Mesodermal cell (in vitro differentiated cells): ENCODE measurements at regions not wholly inside any gene's neighbourhood (a gene's known extent, or its start where the extent isn't known, plus 50 kb on each side); places are given as distances from the start of the nearest gene placed in this dataset.
"Not testable (repeated sequence)": the region's sequence is repeated elsewhere in the genome, so short reads cannot be mapped to it uniquely, and the experiment has no call there.

Experiments used
- H3K27ac ChIP-seq: 2 replicates; pipeline ENCODE4 v1.7.0; 2013; ENCODE audit warnings: mild to moderate bottlenecking, low read depth, low read length, moderate library complexity; ENCODE audit not compliant: severe bottlenecking
- H3K36me3 ChIP-seq: 2 replicates; pipeline ENCODE4 v1.7.1; 2013; ENCODE audit warnings: mild to moderate bottlenecking, low read length, moderate library complexity; ENCODE audit not compliant: control insufficient read depth, insufficient read depth
- H3K4me1 ChIP-seq: one replicate; pipeline ENCODE4 v1.7.1; 2013; ENCODE audit warnings: mild to moderate bottlenecking, low read length; ENCODE audit not compliant: insufficient read depth, control insufficient read depth, poor library complexity, severe bottlenecking
- H3K4me3 ChIP-seq: 2 replicates; pipeline ENCODE4 v1.7.0; 2013; ENCODE audit warnings: low read length, control low read depth, mild to moderate bottlenecking; ENCODE audit not compliant: insufficient read depth, poor library complexity, severe bottlenecking; ENCODE audit errors: extremely low read depth
- H3K9me3 ChIP-seq: 2 replicates; pipeline ENCODE4 v1.7.1; 2013; ENCODE audit warnings: mild to moderate bottlenecking, low read length, moderate library complexity; ENCODE audit not compliant: control insufficient read depth
- WGBS, 2 experiments: methylation state at CpG; one replicate each; pipeline ENCODE4 v1.1.5; 2013; ENCODE audit warnings: missing lambda C conversion rate in 2 of 2; ENCODE audit not compliant: insufficient coverage in 2 of 2; 5-methylcytosine and 5-hydroxymethylcytosine counted together

DNA sequence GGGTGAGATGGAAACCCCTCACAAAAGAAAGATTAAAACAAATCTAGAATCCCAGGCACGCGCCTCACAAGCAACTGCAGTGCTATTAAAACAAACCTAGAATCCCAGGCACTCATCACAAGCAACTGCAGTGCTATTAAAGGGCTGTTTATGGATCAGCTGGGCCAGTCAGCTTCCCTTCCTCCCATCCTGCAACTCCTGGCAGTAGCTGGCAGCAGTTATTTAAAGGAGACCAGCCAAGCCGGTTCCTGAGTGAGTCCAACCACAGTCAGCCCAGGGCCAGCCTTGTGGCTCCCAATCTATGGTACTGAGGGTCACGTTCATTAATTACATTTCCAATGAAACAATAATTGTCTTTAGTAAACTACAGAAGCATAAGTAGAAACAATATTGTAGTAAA is 1673.5 kb downstream of the SPATA31A7 start:
- not testable (repeated sequence) for H3K4me3 ChIP-seq, H3K36me3 ChIP-seq, H3K27ac ChIP-seq, H3K4me1 ChIP-seq, H3K9me3 ChIP-seq
- 36 to 42% methylated on average over 2 of the region's 4 CpGs for WGBS, 2 experiments

DNA sequence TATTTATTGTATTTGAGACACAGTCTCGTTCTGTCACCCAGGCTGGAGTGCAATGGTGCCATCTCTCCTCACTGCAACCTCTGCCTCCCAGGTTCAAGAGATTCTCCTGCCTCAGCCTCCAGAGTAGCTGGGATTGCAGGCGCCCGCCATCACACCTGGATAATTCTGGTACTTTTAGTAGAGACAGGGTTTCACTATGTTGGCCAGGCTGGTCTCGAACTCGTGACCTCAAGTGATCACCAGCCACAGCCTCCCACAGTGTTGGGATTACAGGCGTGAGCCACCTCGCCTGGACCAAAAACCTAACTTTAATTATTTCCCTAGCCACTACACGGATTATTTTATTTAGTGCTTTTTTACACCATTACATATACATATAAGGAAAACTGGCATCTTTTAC is 1674.0 kb downstream of the SPATA31A7 start:
- H3K27ac ChIP-seq, H3K4me3 ChIP-seq, H3K36me3 ChIP-seq, H3K4me1 ChIP-seq, H3K9me3 ChIP-seq: not testable (repeated sequence)
- WGBS, 2 experiments = 54 to 73% methylated on average over 7 to 8 of the region's 8 CpGs

DNA sequence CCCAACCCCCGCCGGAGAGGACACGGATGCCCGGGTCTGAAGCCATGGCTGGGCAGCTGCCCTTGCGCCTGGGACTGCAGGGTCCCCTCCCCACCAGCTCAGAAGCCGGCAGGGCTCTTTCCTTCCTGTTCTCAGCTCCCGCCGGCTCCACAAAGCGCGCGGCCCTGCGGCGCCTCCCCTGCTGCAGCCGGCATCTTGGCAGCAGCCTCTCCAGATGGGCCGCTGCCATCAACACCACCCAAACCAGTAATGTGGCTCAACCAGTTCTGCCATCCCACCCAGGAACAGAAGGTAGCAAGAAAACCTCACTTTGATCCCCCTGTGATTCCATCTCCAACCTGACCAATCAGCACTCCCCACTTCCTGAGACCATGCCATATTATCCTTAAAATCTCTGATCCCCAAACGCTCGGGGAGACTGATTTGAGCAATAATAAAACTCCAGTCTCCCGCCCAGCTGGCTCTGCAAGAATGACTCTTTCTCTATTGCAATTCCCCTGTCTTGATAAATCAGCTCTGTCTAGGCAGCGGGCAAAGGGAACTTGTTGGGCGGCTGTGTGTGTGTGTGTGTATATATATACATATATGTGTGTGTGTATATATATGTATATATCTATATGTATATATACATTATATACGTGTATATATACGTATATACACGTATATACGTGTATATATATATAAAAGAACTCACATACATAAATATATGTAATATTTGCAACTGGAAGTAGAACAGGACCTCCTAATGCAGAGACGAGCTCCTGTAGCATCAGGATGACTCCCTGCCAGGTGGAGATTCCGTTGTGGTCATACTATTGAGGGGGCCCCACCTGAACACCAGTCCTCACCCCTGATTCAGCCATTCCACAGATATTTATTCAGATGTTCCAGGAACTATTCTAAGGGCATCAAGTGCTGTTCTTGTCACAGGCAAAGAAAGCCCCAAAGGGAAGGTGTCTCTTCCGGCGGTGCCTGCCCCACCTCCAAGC is 1674.9 kb downstream of the SPATA31A7 start:
- not testable (repeated sequence) for H3K36me3 ChIP-seq, H3K27ac ChIP-seq, H3K4me1 ChIP-seq, H3K4me3 ChIP-seq, H3K9me3 ChIP-seq
- 11 to 12% methylated on average over 15 to 16 of the region's 28 CpGs for WGBS, 2 experiments

DNA sequence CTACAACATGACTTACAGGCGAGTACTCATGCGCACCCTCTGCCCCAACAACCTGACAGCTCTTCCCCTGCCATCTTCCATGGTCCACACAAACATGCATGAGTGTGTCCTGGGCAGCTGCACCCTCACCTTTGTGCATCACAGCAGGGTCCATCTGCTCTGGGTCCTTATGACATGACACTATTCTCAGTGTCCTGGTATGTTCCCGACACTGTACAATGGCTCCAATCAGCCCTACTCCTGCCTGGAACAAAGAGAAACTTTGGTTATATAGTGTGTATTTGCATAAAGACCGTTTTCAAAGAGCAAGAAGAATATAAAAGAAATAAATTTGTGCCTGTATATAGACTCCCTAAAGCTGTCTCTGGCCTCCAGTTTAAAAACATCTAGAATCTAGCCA is 1679.2 kb downstream of the SPATA31A7 start:
- H3K9me3 ChIP-seq, H3K36me3 ChIP-seq, H3K4me3 ChIP-seq, H3K4me1 ChIP-seq, H3K27ac ChIP-seq: not testable (repeated sequence)
- WGBS, 2 experiments = 88 to 89% methylated on average over 1 of the region's 4 CpGs

DNA sequence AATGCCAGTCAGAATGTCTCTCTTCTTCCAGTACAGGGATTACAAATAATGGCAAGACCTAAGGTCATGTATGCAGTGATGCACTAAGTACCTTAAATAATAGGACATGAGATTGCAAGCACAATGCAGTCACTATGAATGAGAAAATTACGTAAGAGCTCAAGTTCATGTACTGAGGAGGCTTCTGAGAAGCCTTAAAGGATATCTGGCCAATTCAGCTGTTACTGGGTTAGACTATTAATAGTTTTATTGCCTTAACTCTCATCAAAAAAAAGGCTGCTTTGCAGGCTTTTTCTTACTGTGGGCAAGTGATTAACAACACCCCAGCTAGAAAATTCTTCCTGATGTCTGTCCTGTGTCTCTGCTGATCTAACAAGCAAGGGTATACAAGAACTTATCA is 1681.9 kb downstream of the SPATA31A7 start:
- not testable (repeated sequence) for H3K27ac ChIP-seq, H3K4me1 ChIP-seq, H3K4me3 ChIP-seq, H3K9me3 ChIP-seq, H3K36me3 ChIP-seq
- 75 to 79% methylated on average over 1 of the region's 1 CpG for WGBS, 2 experiments

DNA sequence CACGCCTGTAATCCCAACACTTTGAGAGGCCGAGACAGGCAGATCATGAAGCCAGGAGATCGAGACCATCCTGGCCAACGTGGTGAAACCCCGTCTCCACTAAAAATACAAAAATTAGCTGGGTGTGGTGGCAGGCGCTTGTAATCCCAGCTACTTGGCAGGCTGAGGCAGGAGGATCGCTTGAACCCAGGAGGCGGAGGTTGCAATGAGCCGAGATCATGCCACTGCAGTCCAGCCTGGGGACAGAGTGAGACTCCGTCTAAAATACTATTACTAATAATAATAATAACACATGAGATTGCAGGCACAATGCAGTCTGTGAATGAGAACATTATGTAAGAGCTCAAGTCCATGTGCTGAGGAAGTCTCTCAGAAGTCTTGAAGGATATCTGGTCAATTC is 1684.4 kb downstream of the SPATA31A7 start:
- not testable (repeated sequence) for H3K4me1 ChIP-seq, H3K36me3 ChIP-seq, H3K27ac ChIP-seq, H3K4me3 ChIP-seq, H3K9me3 ChIP-seq
- WGBS, 2 experiments = 76 to 93% methylated on average over 3 of the region's 10 CpGs

DNA sequence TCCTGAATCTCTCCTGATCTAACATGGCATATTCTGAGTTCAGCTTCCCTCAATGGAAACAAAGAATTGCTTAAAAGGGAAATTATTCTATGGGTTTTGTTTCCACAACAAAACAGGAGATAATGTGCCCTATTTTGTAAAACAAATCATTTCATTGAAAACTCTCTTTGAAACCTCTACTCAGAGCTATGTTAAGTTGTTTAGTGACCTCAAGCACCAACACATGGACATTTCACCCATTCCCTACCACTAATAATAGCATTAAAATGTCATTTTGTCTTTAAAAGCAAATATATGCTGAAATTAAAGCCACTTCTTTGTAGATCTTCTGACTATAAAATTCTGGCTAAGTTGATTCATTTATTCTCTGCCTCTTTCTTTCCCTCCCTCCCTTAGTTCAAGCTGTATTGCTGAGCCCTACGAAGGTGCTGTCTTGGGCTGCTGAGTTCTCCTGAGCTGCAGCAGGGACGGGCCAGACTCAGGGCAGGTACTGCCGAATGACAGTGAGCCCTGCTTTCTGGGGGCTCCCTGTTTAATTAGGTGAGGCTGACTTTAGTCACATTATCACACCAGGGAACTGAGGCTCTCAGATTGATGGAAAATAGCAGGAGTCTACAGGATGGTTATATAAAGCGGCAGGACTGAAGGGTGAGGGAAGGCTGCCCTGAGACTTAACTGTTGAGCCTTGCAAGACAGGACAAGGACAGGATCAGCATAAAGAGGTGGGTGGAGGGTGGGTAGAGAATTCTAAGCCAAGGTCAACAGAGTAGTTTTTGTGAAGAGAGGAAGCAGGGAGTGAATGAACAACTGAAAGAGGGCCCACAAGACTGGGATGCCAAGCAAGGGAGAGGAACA is 1685.1 kb downstream of the SPATA31A7 start:
- not testable (repeated sequence) for H3K36me3 ChIP-seq, H3K27ac ChIP-seq, H3K4me3 ChIP-seq, H3K4me1 ChIP-seq, H3K9me3 ChIP-seq
- 25 to 29% methylated on average over 1 to 2 of the region's 4 CpGs for WGBS, 2 experiments

DNA sequence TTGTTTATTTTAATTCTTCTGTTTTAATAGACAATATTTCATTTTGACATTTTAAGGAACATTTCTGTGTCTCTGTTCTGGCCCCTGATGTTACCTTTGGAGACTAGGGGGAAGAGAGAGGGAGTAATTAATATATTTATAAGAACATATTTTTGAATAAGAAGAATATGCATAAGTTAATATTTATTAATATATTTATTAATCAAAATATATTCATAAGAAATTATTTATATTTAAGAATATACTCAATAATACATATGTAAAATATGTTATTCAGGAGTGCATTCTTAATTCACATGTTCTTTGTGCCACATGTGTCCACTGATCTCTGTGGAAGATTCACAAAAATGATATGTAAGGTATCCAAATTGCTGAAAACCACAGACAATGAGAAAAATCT is 1687.7 kb downstream of the SPATA31A7 start:
- not testable (repeated sequence) for H3K4me3 ChIP-seq, H3K36me3 ChIP-seq, H3K9me3 ChIP-seq, H3K27ac ChIP-seq, H3K4me1 ChIP-seq

DNA sequence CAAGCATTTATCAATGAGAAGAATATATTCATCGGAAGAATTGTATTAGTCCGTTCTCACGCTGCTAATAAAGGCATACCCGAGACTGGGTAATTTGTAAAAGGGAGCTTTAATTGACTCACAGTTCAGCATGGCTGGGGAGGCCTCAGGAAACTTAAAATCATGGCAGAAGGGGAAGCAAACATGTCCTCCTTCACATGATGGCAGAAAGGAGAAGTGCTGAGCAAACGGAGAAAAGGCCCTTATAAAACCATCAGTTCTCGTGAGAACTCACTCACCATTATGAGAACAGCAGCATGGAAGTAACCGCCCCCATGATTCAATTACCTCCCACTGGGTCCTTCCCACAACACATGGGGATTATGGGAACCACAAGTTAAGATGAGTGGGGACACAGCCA is 1688.2 kb downstream of the SPATA31A7 start:
- not testable (repeated sequence) for H3K36me3 ChIP-seq, H3K4me3 ChIP-seq, H3K4me1 ChIP-seq, H3K9me3 ChIP-seq, H3K27ac ChIP-seq
- 69 to 87% methylated on average over 5 of the region's 7 CpGs for WGBS, 2 experiments

DNA sequence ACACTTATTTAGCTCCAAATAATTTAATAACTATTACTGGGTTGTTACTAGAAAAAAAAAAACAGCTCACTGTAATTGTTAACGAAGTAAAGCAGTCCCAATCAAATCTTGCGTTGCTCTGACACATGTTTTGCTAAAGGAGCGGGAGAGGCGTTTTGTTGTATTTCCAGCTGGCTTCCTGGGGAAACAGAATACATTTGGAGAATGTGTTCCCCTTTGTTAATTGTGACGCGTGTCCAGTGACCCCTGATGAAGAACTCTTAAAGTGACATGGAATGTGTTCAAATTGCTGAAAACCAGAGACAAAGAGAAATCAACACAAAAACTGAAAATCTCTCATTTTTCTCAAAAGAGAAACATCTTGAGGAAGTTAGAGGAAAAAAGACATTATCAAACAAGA is 1690.6 kb downstream of the SPATA31A7 start:
- not testable (repeated sequence) for H3K27ac ChIP-seq, H3K36me3 ChIP-seq, H3K4me3 ChIP-seq, H3K9me3 ChIP-seq, H3K4me1 ChIP-seq
- whole genome bisulfite sequencing, 2 experiments = 67 to 75% methylated on average over 6 of the region's 6 CpGs

DNA sequence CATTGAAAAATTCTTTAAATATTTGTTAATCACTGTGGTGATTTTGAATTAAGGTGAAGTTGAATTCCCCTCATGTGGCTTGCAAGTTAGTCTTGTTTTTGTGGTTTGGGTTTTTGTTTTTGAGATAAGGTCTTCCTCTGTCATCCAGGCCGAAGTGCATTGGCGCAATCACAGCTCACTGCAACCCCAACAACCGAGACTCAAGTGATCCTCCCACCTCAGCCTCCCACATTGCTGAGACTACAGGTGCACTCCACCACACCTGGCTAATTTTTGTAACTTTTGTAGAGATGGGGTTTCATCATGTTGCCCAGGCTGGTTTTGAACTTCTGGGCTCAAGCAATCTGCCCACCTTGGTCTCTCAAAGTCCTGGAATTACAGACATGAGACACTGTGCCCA is 1691.1 kb downstream of the SPATA31A7 start:
- not testable (repeated sequence) for H3K36me3 ChIP-seq, H3K4me3 ChIP-seq, H3K27ac ChIP-seq, H3K4me1 ChIP-seq, H3K9me3 ChIP-seq
- 80 to 90% methylated on average over 1 to 3 of the region's 3 CpGs for WGBS, 2 experiments
